ENCODE measurements at regions not wholly inside any gene's neighbourhood (a gene's known extent, or its start where the extent isn't known, plus 50 kb on each side); places are given as distances from the start of the nearest gene placed in this dataset.

GRCh38 chrY:9018401-9018800 lies 318.9 kb upstream of the TSPY4 start:
- TF ChIP-seq, protein P1, sequence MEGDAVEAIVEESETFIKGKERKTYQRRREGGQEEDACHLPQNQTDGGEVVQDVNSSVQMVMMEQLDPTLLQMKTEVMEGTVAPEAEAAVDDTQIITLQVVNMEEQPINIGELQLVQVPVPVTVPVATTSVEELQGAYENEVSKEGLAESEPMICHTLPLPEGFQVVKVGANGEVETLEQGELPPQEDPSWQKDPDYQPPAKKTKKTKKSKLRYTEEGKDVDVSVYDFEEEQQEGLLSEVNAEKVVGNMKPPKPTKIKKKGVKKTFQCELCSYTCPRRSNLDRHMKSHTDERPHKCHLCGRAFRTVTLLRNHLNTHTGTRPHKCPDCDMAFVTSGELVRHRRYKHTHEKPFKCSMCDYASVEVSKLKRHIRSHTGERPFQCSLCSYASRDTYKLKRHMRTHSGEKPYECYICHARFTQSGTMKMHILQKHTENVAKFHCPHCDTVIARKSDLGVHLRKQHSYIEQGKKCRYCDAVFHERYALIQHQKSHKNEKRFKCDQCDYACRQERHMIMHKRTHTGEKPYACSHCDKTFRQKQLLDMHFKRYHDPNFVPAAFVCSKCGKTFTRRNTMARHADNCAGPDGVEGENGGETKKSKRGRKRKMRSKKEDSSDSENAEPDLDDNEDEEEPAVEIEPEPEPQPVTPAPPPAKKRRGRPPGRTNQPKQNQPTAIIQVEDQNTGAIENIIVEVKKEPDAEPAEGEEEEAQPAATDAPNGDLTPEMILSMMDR (IDR thresholded peaks at IDR 0.05), result no peak
- no peak for TF ChIP-seq POLR2A (IDR thresholded peaks at IDR 0.05)
